Left lung (tissue), 4 donors: ENCODE measurements at regions not wholly inside any gene's neighbourhood (a gene's known extent, or its start where the extent isn't known, plus 50 kb on each side); places are given as distances from the start of the nearest gene placed in this dataset.
A peak's percentile ranks its signal among the peaks of the same experiment; 100 is the strongest.

Experiments used
- ATAC-seq: fragments of 200-7000 bp; cut with Tn5 transposase; one replicate; pipeline ENCODE4 v1.9.1; 2020; ENCODE audit warnings: moderate library complexity
- DNase-seq, 4 donors: peaks; one replicate each; pipeline ENCODE4 v3.0.0-alpha.2; 2013 to 2020
- H3K27ac ChIP-seq, 2 donors: fragments of 200-600 bp; sonication (generic) in 1 of 2; one replicate each; pipeline versions ENCODE4 v1.5.0 to v1.8.0; 2020 to 2021
- H3K27me3 ChIP-seq, 2 donors: fragments of 200-600 bp; sonication (generic) in 1 of 2; one replicate each; pipeline versions ENCODE4 v1.5.0 to v1.8.0; 2020 to 2021
- H3K36me3 ChIP-seq, 2 donors: fragments of 200-600 bp; sonication (generic) in 1 of 2; one replicate each; pipeline versions ENCODE4 v1.5.0 to v1.8.0; 2020 to 2021
- H3K4me1 ChIP-seq, 2 donors: fragments of 200-600 bp; one replicate each; pipeline ENCODE4 v1.8.0; 2021
- H3K4me3 ChIP-seq, 2 donors: fragments of 200-600 bp; sonication (generic) in 1 of 2; one replicate each; pipeline versions ENCODE4 v1.5.0 to v1.8.0; 2020 to 2021; ENCODE audit warnings: mild to moderate bottlenecking in 1 of 2
- H3K9me3 ChIP-seq, 2 donors: fragments of 200-600 bp; sonication (generic) in 1 of 2; one replicate each; pipeline versions ENCODE4 v1.5.0 to v1.8.0; 2020 to 2021
- intact Hi-C, 2 donors: fragments of 100-400 bp; cut with DNase I; formaldehyde crosslinking; loops; one replicate each; pipeline versions ENCODE4 v1.11.2 to v1.14.2; 2022
- TF ChIP-seq, protein P1 (sequence below), 2 donors: fragments of 200-600 bp; sonication (generic) in 1 of 2; IDR thresholded peaks; one replicate each; pipeline versions ENCODE4 v1.5.0 to v1.8.0; 2021; ENCODE audit warnings: antibody characterized with exemption in 2 of 2
- donor health status: DM: no; HTN: yes; CAD: no.
- donor health status: DM: no; HTN: no; CAD: no.

DNA sequence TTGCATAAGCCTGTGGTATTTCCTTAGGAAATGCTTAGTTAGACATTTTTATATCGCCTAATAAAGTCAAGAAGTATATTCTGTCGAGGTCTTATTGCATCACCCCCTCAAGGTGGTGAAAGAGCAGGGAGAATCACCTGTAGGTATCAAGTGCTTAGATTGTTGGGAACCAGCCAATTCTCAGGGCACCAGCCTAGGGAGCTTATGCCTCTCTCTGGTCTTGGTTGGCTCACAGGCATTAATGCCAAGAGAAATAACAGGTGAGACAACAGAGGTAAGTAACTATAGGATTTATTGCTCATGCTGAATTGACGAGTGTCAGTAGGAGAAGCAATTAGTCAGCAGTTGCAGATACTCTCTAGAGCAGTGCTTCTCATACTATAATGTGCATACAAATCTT lies 663.3 kb upstream of the ZNF804A start:
- Histone ChIP-seq H3K4me1 (no peaks in the 10 kb centered on the region), H3K36me3 (no peaks in the 10 kb centered on the region), H3K27me3 (no peaks in the 10 kb centered on the region), H3K27ac (no peak overlapping the region), H3K9me3 (peaks cover 0 to 26% of the 10 kb centered on the region in 2 donors), H3K4me3 (no peak overlapping the region)
- DNase-seq = no peak
- TF ChIP-seq, protein P1, sequence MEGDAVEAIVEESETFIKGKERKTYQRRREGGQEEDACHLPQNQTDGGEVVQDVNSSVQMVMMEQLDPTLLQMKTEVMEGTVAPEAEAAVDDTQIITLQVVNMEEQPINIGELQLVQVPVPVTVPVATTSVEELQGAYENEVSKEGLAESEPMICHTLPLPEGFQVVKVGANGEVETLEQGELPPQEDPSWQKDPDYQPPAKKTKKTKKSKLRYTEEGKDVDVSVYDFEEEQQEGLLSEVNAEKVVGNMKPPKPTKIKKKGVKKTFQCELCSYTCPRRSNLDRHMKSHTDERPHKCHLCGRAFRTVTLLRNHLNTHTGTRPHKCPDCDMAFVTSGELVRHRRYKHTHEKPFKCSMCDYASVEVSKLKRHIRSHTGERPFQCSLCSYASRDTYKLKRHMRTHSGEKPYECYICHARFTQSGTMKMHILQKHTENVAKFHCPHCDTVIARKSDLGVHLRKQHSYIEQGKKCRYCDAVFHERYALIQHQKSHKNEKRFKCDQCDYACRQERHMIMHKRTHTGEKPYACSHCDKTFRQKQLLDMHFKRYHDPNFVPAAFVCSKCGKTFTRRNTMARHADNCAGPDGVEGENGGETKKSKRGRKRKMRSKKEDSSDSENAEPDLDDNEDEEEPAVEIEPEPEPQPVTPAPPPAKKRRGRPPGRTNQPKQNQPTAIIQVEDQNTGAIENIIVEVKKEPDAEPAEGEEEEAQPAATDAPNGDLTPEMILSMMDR (IDR thresholded peaks at IDR 0.05) = no peak
- intact Hi-C loops = no loop called here
- no peak for ATAC-seq

- Histone ChIP-seq H3K27me3 (no peaks in the 10 kb centered on the region), H3K27ac (no peak overlapping the region), H3K4me3 (no peak overlapping the region), H3K36me3 (no peaks in the 10 kb centered on the region), H3K9me3 (peaks cover 0 to 30% of the 10 kb centered on the region in 2 donors), H3K4me1 (no peaks in the 10 kb centered on the region)
- TF ChIP-seq, protein P1 (IDR thresholded peaks at IDR 0.05) = no peak
- ATAC-seq = no peak
- DNase-seq = peak in 2 of 4 donors; percentile 25 to 28
- intact Hi-C loops = no loop called here
Measured at GRCh38 chr2:183937220-183937619, 661.1 kb upstream of the ZNF804A start.

DNA sequence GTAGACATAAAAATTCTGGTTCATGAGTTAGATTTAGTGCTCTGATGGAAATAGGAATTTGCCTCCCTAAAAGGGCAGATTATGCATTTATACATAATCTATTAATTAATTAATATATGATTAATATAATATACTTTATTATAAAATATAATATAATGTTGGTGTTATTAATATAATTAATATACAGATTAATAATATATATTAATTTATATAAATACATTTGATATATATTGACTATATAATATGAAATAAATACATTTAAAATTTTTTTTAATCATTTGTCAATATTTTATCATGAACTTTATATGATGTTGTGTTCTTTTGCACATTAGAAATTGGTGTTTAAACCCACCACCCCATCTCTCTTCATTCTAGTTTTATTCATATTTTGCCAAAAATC lies 652.1 kb upstream of the ZNF804A start:
- Histone ChIP-seq H3K4me1 (no peaks in the 10 kb centered on the region), H3K27me3 (no peaks in the 10 kb centered on the region), H3K9me3 (no peaks in the 10 kb centered on the region), H3K27ac (no peak overlapping the region), H3K4me3 (no peak overlapping the region), H3K36me3 (no peaks in the 10 kb centered on the region)
- intact Hi-C loops = no loop called here
- DNase-seq (no peak), ATAC-seq (no peak)
- TF ChIP-seq, protein P1 (IDR thresholded peaks at IDR 0.05) = no peak

- Histone ChIP-seq H3K4me3 (no peak overlapping the region), H3K27ac (no peak overlapping the region), H3K36me3 (no peaks in the 10 kb centered on the region), H3K27me3 (no peaks in the 10 kb centered on the region), H3K4me1 (no peaks in the 10 kb centered on the region), H3K9me3 (no peaks in the 10 kb centered on the region)
- intact Hi-C loops = no loop called here
- DNase-seq = peak in 2 of 4 donors; percentile 62 to 64
- no peak for ATAC-seq
- TF ChIP-seq, protein P1 (IDR thresholded peaks at IDR 0.05) = no peak
Measured at GRCh38 chr2:183948861-183949260, 649.5 kb upstream of the ZNF804A start.

DNA sequence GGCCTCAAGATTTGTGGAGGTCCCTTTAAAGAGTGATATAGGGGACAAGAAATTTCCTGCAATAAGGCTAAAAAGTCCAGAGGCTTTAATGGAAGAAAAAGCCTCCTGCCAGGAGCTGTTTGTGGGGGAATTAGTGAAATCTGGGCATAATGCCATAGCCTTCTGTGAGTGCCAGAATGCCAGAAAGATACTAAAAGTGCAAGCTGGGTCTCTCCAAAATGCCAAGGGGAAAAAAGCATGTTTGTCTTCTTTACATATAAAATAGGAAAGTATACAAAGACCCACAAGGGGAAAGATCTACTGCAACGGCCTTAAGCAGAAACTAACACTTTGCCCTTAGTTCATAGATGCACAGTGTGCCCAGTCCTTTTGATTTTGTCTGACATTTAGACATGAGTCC lies 647.7 kb upstream of the ZNF804A start:
- no peaks in the 10 kb centered on the region for H3K27me3 ChIP-seq
- no peak for ATAC-seq
- intact Hi-C loops = no loop called here

More for the DNA sequence above, 647.7 kb upstream of the ZNF804A start:
- no peak for DNase-seq
- TF ChIP-seq, protein P1 (IDR thresholded peaks at IDR 0.05) = no peak
- Histone ChIP-seq H3K4me1 (no peaks in the 10 kb centered on the region), H3K36me3 (no peaks in the 10 kb centered on the region), H3K4me3 (no peak overlapping the region), H3K9me3 (no peaks in the 10 kb centered on the region), H3K27ac (no peak overlapping the region)
